ENCODE measurements at regions not wholly inside any gene's neighbourhood (a gene's known extent, or its start where the extent isn't known, plus 50 kb on each side); places are given as distances from the start of the nearest gene placed in this dataset.

DNA sequence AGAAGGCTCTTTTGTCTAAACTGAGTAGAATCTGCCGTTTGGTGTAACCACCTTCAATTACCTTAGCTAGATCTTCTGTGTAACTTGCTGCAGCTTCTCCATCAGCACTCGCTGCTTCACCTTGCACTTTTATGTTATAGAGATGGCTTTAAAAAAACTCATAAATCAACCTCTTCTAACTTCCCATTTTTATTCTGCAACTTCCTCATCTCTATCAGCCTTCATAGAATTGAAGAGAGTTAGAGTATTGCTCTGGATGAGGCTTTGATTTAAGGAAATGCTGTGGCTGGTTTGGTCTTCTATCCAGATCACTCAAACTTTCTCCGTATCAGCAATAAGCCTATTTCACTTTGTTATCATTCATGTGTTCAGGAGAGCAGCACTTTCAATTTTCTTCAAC, 1131.9 kb upstream of the CELF2 start:
- no peaks in the 10 kb centered on the region for H3K36me3 ChIP-seq (ENCODE audit: low read depth)
- CTCF ChIA-PET, result no interaction called here
- no TSS peak for BruUV-seq (replicated peaks)
- no peak overlapping the region for H3K4me2 ChIP-seq
- H4K20me1 ChIP-seq (ENCODE audit: insufficient read depth), result no peaks in the 10 kb centered on the region
- H3K27me3 ChIP-seq (ENCODE audit: insufficient read depth, low read depth), result no peaks in the 10 kb centered on the region
- H2AFZ ChIP-seq, result no peak overlapping the region
- no peaks in the 10 kb centered on the region for H3K4me1 ChIP-seq (replicated peaks; ENCODE audit: insufficient read depth)
- no peak overlapping the region for H3K27ac ChIP-seq
- H3K9me2 ChIP-seq (ENCODE audit: insufficient read depth), result no peaks in the 10 kb centered on the region
- H3F3A ChIP-seq (ENCODE audit: insufficient read depth, low read depth), result no peaks in the 10 kb centered on the region
- POLR2A ChIA-PET (ENCODE audit: unreplicated experiment), result no interaction called here
- no peaks in the 10 kb centered on the region for H3K9me3 ChIP-seq (ENCODE audit: insufficient read depth, low read depth)
- DNase-seq, result no peak
- intact Hi-C loops (cut with micrococcal nuclease; ENCODE audit: unreplicated experiment), result no loop called here
- TF ChIP-seq EZH2 (IDR thresholded peaks at IDR 0.05; ENCODE audit: low read depth) (no peak), CTCF (conservative IDR thresholded peaks at IDR 0.05) (no peak)
- H3K79me2 ChIP-seq (ENCODE audit: low read depth), result no peaks in the 10 kb centered on the region
- no peak overlapping the region for H3K4me3 ChIP-seq

GRCh38 chr10:9886772-9887171, 1130.9 kb upstream of the CELF2 start:
- Histone ChIP-seq H2AFZ (no peak overlapping the region), H3K27me3 (ENCODE audit: insufficient read depth, low read depth) (no peaks in the 10 kb centered on the region), H3K79me2 (ENCODE audit: low read depth) (no peaks in the 10 kb centered on the region), H3K4me1 (replicated peaks; ENCODE audit: insufficient read depth) (no peaks in the 10 kb centered on the region), H3K9me3 (ENCODE audit: insufficient read depth, low read depth) (no peaks in the 10 kb centered on the region), H3K27ac (no peak overlapping the region), H3K36me3 (ENCODE audit: low read depth) (no peaks in the 10 kb centered on the region), H3K4me2 (no peak overlapping the region), H3K4me3 (no peak overlapping the region), H3K9me2 (ENCODE audit: insufficient read depth) (no peaks in the 10 kb centered on the region), H3F3A (ENCODE audit: insufficient read depth, low read depth) (no peaks in the 10 kb centered on the region), H4K20me1 (ENCODE audit: insufficient read depth) (no peaks in the 10 kb centered on the region)
- no TSS peak for BruUV-seq (replicated peaks)
- intact Hi-C loops (cut with micrococcal nuclease; ENCODE audit: unreplicated experiment), result no loop called here
- no peak for DNase-seq
- TF ChIP-seq CTCF (conservative IDR thresholded peaks at IDR 0.05), result no peak
- TF ChIP-seq EZH2 (IDR thresholded peaks at IDR 0.05; ENCODE audit: low read depth), result no peak
- ChIA-PET POLR2A (ENCODE audit: unreplicated experiment) (no interaction called here), CTCF (interaction anchor here (0.9 kb wide), 1 partner anchor 261 kb away, joined by 3 read pairs; no protein-coding TSS in a partner anchor)

DNA sequence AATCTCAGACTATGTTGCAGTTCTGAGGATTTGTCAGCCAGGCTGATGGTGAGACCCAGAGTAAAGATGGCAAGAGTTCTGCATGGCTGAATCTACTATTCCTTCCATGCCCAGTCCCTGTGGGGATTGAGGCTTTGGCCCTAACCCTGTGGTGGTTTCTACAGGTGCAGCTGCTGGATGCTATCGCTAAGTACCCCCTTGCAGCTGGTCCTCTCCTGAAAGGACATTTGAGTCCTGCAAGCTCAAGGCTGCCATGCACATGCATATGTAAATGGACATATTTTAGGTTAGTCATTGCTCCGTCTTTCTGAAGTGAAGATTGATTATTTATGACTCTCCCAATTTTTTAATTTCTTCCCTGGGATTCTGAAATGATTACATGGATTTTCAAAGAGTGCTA, 1122.2 kb upstream of the CELF2 start:
- POLR2A ChIA-PET (ENCODE audit: unreplicated experiment), result no interaction called here
- BruUV-seq (replicated peaks), result no TSS peak
- TF ChIP-seq CTCF (conservative IDR thresholded peaks at IDR 0.05) (no peak), EZH2 (IDR thresholded peaks at IDR 0.05; ENCODE audit: low read depth) (no peak)

More for the DNA sequence above, 1122.2 kb upstream of the CELF2 start:
- no peaks in the 10 kb centered on the region for H3F3A ChIP-seq (ENCODE audit: insufficient read depth, low read depth)
- no peak overlapping the region for H3K4me3 ChIP-seq
- no peaks in the 10 kb centered on the region for H4K20me1 ChIP-seq (ENCODE audit: insufficient read depth)
- H3K4me2 ChIP-seq, result no peak overlapping the region
- H3K79me2 ChIP-seq (ENCODE audit: low read depth), result no peaks in the 10 kb centered on the region
- no peaks in the 10 kb centered on the region for H3K9me3 ChIP-seq (ENCODE audit: insufficient read depth, low read depth)
- no peaks in the 10 kb centered on the region for H3K27me3 ChIP-seq (ENCODE audit: insufficient read depth, low read depth)
- intact Hi-C loops (cut with micrococcal nuclease; ENCODE audit: unreplicated experiment), result no loop called here
- H3K36me3 ChIP-seq (ENCODE audit: low read depth), result no peaks in the 10 kb centered on the region
- DNase-seq, result no peak
- no peak overlapping the region for H3K27ac ChIP-seq
- CTCF ChIA-PET, result no interaction called here
- H3K9me2 ChIP-seq (ENCODE audit: insufficient read depth), result no peaks in the 10 kb centered on the region
- H2AFZ ChIP-seq, result no peak overlapping the region
- H3K4me1 ChIP-seq (replicated peaks; ENCODE audit: insufficient read depth), result no peaks in the 10 kb centered on the region
